Stimulated activated naive CD4-positive, alpha-beta T cell (primary cell): ENCODE measurements at regions not wholly inside any gene's neighbourhood (a gene's known extent, or its start where the extent isn't known, plus 50 kb on each side); places are given as distances from the start of the nearest gene placed in this dataset.
"Not testable (repeated sequence)": the region's sequence is repeated elsewhere in the genome, so short reads cannot be mapped to it uniquely, and the experiment has no call there.

Source experiments
- DNase-seq, 6 experiments: peaks; one replicate each; lab custom pipeline; 2025; lab: John Stamatoyannopoulos, UW

DNA sequence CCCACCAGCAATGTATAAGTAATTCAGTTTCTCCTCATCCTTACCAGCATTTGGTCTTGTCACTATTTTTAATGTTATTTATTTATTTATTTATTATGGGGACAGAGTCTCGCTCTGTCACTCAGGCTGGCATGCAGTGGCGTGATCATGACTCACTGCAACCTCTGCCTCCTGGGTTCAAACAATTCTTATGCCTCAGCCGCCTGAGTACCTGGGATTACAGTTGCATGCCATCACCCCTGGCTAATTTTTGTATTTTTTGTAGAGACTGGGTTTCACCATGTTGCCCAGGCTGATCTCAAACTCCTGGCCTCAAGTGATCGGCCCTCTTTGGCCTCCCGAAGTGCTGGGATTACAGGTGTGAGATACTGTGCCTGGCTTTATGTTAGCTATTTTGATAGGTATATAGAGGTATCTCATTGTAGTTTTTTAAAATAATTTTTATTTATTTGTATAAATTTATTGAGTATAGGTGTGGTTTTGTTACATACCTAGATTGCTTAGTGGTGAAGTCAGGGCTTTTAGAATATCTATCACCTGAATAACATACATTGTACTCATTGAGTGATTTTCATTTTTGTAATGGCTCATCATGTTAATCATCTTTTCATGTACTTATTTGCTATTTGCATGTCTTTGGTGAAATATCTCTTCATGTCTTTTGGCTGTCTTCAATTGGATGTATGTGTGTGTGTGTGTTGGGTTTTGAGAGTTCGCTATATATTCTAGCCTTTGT is 53.3 kb downstream of the TANC2 start:
- DNase-seq: no peak

- DNase-seq: no peak
Observed at GRCh38 chr17:63022567-63022966, 56.5 kb downstream of the TANC2 start.

GRCh38 chr17:63023049-63023448 is 57.0 kb downstream of the TANC2 start:
- no peak for DNase-seq

DNA sequence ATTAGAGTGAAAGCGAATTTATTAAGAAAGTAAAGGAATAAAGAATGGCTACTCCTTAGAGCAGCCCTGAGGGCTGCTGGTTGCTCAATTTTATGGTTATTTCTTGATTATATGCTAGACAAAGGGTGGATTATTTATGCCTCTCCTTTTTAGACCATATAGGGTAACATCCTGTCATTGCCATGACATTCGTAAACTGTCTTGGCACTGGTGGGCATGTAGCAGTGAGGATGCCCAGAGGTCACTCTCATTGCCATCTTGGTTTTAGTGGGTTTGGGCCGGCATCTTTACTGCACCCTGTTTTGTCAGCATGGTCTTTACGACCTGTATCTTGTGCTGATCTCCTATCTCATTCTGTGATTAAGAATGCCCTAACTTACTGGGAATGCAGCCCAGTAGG is 58.2 kb downstream of the TANC2 start:
- DNase-seq: no peak

- DNase-seq: no peak
Observed at GRCh38 chr17:63024716-63025115, 58.7 kb downstream of the TANC2 start.

- not testable (repeated sequence) for DNase-seq
Observed at GRCh38 chr17:63025637-63026036, 59.6 kb downstream of the TANC2 start.

DNA sequence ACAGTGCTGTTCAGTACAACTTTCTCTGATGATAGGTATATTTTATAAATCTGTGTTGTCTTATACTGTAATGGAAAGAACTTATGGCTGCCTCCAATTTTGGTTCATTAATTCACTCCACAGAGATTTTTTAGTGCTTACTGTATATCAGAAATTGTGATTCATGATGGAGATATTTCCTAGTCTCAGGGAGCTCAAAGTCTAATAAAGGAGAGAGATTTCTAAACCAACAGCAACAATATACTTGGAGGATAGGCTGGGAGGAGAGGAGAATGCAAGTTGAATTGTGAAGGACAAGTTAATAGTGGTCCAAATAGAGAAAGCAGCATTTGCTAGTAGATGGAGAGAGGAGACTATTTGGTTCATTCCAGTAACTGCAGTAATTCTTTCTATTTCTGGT is 63.5 kb downstream of the TANC2 start:
- DNase-seq: no peak

DNA sequence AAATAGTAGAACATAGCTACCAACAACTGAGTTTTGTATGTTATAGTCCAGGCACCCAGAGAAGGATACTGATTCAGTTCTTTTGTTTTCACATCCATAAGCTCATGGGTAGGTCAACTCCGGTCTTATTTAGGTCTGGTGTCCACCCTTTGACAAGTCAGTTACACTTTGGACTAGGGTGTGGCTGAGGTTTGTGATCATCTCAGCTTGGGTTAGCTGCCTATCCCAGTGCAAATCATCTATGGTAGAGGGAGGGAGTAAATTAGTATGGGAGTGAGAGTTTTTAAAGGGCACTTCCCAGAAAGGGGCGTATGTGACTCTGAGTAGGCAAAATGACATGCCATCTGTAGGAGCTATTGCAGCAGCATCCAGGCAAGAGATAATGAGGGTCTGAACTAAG is 66.1 kb downstream of the TANC2 start:
- DNase-seq: no peak

DNA sequence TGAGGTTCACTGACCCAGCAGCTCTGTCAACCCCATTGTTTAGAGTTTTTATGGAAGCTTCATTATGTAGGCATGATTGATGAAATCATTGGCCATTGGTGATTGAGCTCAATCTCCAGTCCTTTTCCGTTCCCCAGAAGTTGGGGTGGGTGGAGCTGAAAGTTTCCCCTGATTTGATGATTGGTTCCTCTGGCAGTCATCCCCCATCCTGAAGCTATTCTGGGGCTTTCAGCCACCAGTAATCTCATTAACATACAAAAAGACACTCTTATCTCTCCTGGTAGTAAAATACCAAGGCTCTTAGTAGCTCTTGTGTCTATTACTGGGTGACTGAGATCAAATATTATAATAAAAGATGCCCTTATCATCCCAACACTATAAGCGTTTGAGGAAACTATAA is 67.1 kb downstream of the TANC2 start:
- no peak for DNase-seq

DNA sequence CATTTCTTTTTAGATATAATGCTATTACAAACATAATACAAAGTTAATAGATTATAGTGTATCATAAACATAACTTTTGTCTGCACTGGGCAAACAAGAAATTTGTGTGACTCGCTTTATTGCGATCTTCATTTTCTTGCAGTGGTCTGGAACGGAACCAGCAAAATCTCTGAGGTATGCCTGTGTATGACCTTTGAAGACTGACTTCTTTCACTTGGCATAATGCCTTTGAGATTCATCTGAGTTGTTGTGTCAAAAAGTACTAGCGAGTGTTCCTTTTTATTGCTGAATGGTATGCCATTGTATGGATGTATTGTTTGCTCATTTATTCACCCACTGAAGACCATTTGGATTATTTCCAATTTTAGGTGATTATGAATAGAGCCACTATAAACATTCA is 69.2 kb downstream of the TANC2 start:
- no peak for DNase-seq

DNA sequence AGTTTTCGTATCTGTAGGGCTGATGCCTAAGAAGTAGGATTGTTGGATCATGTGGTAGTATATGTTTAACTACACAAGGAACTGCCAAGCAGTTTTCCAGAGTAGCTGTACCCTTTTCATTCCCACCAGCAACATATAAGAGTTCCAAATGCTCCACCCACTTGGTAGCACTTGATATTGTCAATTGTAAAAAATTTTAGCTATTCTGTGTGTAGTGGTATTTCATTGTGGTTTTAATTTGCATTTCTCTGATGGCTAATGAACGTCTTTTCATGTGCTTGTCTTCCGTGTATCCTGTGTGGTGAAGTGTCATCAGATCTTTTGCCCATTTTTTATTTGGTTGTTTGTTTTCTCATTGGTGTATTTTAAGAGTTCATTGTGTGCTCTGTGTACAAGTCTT is 69.7 kb downstream of the TANC2 start:
- no peak for DNase-seq

DNA sequence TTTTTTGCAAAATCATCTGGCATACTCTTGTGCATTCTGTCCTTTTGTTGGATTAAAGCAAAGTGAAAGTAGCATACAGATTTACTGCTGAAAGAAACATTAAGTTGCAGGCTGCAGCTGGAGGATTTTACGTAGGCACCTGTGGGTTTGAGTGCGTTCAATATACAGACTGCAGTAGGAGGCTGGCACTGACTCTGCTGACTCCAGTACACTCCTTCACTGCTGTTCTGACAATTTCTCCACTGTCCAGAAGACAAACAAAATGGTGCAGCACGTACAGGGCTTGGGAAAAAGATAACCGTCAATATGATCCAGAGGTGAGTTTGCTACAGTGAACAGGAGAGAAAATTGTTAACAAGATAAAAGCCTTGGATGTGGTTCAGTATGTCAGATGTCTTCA is 73.3 kb downstream of the TANC2 start:
- DNase-seq: no peak

- no peak for DNase-seq
Observed at GRCh38 chr17:63039899-63040602, 74.0 kb downstream of the TANC2 start.

DNA sequence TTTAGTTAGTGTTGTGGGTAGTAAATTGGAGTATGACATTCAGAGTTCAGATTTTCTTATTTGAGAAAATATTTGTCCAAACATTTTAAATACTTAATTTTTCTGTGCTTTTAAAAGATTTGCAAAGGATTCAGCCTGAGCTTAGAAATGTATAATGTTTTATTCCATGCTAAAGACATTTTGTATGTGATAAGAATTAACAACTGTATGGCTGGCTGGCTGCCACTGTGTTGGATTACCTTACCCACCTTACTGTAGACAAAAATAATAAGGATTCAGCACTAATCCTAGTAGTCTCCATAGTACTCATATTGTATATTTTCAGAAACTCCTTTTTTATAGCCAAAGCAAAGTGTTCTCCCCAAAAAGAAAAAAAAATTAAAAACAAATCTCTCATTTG is 74.8 kb downstream of the TANC2 start:
- no peak for DNase-seq

DNA sequence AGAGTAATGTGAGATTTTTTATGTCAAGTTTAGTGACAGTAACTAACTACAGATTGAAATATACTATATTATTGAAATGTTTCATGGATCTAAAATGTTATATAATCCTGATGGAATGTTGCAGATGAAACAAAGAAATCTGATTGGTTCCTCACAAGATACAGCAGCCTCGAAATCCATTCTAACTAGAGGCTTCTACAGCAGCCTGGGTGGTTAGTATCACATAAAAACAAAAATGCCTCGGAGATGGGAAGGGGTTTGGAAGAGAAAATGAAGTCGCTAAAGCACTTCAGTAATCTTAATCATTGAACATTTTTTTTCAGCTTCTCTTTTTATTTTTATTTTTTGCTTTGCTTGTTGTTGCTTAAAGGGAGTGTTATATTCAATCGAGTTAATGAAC is 75.2 kb downstream of the TANC2 start:
- no peak for DNase-seq

GRCh38 chr17:63041722-63042121 is 75.7 kb downstream of the TANC2 start:
- DNase-seq: no peak

GRCh38 chr17:63042256-63042812 is 76.3 kb downstream of the TANC2 start:
- no peak for DNase-seq

GRCh38 chr17:63057560-63057959 is 91.5 kb downstream of the TANC2 start:
- DNase-seq: not testable (repeated sequence)

GRCh38 chr17:63066158-63066813 is 100.3 kb downstream of the TANC2 start:
- DNase-seq: no peak

DNA sequence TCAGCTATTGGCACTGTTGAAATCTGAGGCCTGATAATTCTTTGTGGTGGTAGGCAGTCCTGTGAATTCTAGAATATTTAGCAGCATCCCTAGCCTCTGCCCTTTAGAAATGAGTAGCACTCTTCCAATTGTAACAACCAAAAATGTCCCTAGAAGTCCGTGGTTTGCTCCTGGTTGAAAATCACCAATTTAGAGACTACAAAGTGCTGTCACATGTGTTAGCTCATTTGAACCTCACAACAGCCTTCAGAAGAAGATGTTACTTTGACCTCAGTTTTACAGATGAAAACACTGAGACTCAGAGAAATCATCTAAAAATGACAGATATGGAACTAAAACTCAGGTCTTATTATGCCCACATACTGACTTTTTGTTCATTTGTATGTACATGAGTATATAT is 103.2 kb downstream of the TANC2 start:
- no peak for DNase-seq

DNA sequence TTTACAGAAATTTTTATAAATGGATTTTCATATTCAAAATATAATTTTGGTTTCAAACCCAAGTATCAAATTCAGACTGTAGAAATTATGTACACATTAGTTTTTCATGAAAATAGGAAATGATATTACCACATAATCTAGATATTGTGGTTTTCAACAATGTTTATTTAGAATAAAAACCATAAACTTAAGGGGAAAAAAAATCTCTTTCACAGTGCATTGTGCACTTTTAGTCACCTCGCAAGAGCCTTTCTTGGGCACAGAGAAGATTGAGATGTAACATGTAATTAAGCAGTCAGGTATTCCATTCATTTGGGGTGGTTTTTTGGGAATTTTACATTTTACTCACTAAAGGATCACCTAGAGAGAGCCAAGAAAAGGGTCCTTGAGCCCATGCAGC is 104.0 kb downstream of the TANC2 start:
- DNase-seq: no peak

DNA sequence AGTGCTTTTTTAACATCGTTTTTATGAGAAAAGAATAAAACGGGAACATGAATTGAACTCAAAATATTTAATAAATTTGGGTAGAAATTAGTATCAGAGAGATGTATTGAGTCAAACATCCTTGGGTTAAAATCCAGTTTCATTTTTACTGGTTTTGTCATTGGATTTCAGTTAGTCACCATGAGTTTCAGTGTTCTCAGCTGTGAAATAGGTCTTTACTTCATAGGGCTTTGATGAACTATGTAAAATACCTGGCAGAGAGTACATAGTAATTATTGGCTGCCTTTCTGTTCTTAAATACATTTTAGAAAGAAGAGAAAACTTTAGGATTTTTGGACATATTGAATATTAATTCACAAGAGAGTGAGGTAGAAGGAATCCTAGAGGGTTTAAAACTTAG is 105.8 kb downstream of the TANC2 start:
- DNase-seq: no peak

- DNase-seq: no peak
Observed at GRCh38 chr17:63075969-63076368, 109.9 kb downstream of the TANC2 start.
